OCI-LY7 (cell line): ENCODE measurements at regions not wholly inside any gene's neighbourhood (a gene's known extent, or its start where the extent isn't known, plus 50 kb on each side); places are given as distances from the start of the nearest gene placed in this dataset.

ENCODE experiments used
- BruUV-seq: library from RNA; stranded (reverse); fragments of 400-500 nt; replicated peaks from 2 replicates; lab custom pipeline; 2021; lab: Mats Ljungman, UMichigan
- CTCF ChIA-PET: fragments of 300-600 bp; sonication (Branson Sonifier 250); formaldehyde crosslinking; loops from one replicate; lab custom pipeline; 2022; ENCODE audit warnings: antibody characterized with exemption; ENCODE audit not compliant: unreplicated experiment; lab: Charles Lee
- POLR2A ChIA-PET: fragments of 300-600 bp; sonication (Branson Sonifier 250); formaldehyde crosslinking; loops from one replicate; lab custom pipeline; 2022; ENCODE audit warnings: antibody characterized with exemption; lab: Charles Lee
- DNase-seq: peaks from one replicate; pipeline ENCODE4 v3.0.0-alpha.2; 2015; ENCODE audit warnings: low spot score
- H2AFZ ChIP-seq: fragments of 200-600 bp; sonication (generic), shearing (Covaris generic); 2 replicates; pipeline ENCODE4 v1.6.1; 2014; ENCODE audit warnings: mild to moderate bottlenecking, antibody characterized with exemption, low read length, moderate library complexity
- H3K27ac ChIP-seq: fragments of 200-600 bp; sonication (generic); 2 replicates; pipeline ENCODE4 v1.5.1; 2014; ENCODE audit warnings: mixed run types, low read depth, mild to moderate bottlenecking, moderate library complexity, low read length, inconsistent platforms; ENCODE audit not compliant: poor library complexity, severe bottlenecking
- H3K36me3 ChIP-seq: fragments of 200-600 bp; sonication (generic); 2 replicates; pipeline ENCODE4 v1.6.1; 2014; ENCODE audit warnings: mild to moderate bottlenecking, antibody characterized with exemption, low read length, moderate library complexity, mixed read lengths; ENCODE audit not compliant: insufficient read depth
- H3K4me1 ChIP-seq: fragments of 200-600 bp; sonication (generic); 2 replicates; pipeline ENCODE4 v1.5.1; 2014; ENCODE audit warnings: mild to moderate bottlenecking, low read length; ENCODE audit not compliant: insufficient read depth, poor library complexity, severe bottlenecking
- H3K4me2 ChIP-seq: fragments of 200-600 bp; sonication (generic); 2 replicates; pipeline ENCODE4 v1.6.1; 2014; ENCODE audit warnings: mild to moderate bottlenecking, low read length
- H3K4me3 ChIP-seq: fragments of 200-600 bp; sonication (generic); 2 replicates; pipeline ENCODE4 v1.5.1; 2014; ENCODE audit warnings: mild to moderate bottlenecking, low read depth, low read length; ENCODE audit not compliant: poor library complexity, severe bottlenecking
- H3K79me2 ChIP-seq: fragments of 200-600 bp; sonication (generic); 2 replicates; pipeline ENCODE4 v1.6.1; 2016; ENCODE audit warnings: low read depth, mild to moderate bottlenecking, low read length, moderate library complexity, mixed read lengths; ENCODE audit not compliant: insufficient read depth
- H3K9me2 ChIP-seq: fragments of 200-600 bp; sonication (generic); 2 replicates; pipeline ENCODE4 v1.6.1; 2016; ENCODE audit warnings: mild to moderate bottlenecking, low read length, mixed read lengths; ENCODE audit not compliant: insufficient read depth
- H3K9me3 ChIP-seq: fragments of 200-600 bp; sonication (generic); 2 replicates; pipeline ENCODE4 v1.6.1; 2014; ENCODE audit warnings: mild to moderate bottlenecking, mixed run types, low read length, mixed read lengths
- H4K20me1 ChIP-seq: fragments of 200-600 bp; sonication (generic); 2 replicates; pipeline ENCODE4 v1.6.1; 2014; ENCODE audit warnings: mild to moderate bottlenecking, antibody characterized with exemption, low read length, moderate library complexity, mixed read lengths; ENCODE audit not compliant: insufficient read depth
- EZH2phosphoT487 ChIP-seq: fragments of 200-600 bp; sonication (generic); IDR thresholded peaks from 2 replicates; pipeline ENCODE4 v1.6.1; 2018; ENCODE audit warnings: low read depth, borderline replicate concordance, mild to moderate bottlenecking, mixed run types, antibody characterized with exemption, low read length, moderate library complexity, mixed read lengths
- intact Hi-C: fragments of 100-400 bp; cut with micrococcal nuclease; formaldehyde crosslinking; loops from one replicate; pipeline ENCODE4 v1.10.0; 2022; ENCODE audit not compliant: unreplicated experiment
- TF ChIP-seq, protein P1 (sequence below): fragments of 200-600 bp; sonication (generic); conservative IDR thresholded peaks from 2 replicates; pipeline ENCODE4 v1.5.1; 2014; ENCODE audit warnings: mild to moderate bottlenecking, antibody characterized with exemption, low read length, moderate library complexity, mixed read lengths

DNA sequence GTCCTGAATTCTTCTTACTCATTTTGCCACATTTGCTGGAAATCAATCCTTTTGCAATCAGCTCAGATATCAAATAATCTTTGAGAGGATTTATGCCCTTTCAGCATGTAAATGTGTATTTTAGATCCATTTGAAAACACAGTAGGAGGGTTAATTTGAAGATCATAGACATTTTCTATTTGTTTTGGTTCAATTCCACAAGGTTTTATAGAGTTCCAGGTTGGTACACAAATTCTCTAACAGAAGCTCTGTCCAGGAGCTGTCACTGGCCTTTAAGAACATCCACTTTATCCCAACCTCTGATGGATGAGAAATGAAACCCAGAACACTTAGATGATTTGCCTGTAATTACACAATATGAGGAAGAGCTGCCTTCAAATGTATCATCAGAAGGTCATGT lies 157.3 kb upstream of the CHAC2 start:
- Histone ChIP-seq H3K27ac (no peak overlapping the region), H3K4me1 (no peaks in the 10 kb centered on the region), H3K4me2 (no peak overlapping the region), H3K9me2 (no peaks in the 10 kb centered on the region), H2AFZ (no peak overlapping the region), H3K79me2 (no peaks in the 10 kb centered on the region), H3K36me3 (no peaks in the 10 kb centered on the region), H3K4me3 (no peak overlapping the region), H4K20me1 (no peaks in the 10 kb centered on the region), H3K9me3 (no peaks in the 10 kb centered on the region)
- ChIA-PET CTCF (no interaction called here), POLR2A (no interaction called here)
- DNase-seq, result no peak
- BruUV-seq, result no TSS peak
- intact Hi-C loops, result no loop called here
- no peak for TF ChIP-seq EZH2phosphoT487
- TF ChIP-seq, protein P1, sequence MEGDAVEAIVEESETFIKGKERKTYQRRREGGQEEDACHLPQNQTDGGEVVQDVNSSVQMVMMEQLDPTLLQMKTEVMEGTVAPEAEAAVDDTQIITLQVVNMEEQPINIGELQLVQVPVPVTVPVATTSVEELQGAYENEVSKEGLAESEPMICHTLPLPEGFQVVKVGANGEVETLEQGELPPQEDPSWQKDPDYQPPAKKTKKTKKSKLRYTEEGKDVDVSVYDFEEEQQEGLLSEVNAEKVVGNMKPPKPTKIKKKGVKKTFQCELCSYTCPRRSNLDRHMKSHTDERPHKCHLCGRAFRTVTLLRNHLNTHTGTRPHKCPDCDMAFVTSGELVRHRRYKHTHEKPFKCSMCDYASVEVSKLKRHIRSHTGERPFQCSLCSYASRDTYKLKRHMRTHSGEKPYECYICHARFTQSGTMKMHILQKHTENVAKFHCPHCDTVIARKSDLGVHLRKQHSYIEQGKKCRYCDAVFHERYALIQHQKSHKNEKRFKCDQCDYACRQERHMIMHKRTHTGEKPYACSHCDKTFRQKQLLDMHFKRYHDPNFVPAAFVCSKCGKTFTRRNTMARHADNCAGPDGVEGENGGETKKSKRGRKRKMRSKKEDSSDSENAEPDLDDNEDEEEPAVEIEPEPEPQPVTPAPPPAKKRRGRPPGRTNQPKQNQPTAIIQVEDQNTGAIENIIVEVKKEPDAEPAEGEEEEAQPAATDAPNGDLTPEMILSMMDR, result no peak

DNA sequence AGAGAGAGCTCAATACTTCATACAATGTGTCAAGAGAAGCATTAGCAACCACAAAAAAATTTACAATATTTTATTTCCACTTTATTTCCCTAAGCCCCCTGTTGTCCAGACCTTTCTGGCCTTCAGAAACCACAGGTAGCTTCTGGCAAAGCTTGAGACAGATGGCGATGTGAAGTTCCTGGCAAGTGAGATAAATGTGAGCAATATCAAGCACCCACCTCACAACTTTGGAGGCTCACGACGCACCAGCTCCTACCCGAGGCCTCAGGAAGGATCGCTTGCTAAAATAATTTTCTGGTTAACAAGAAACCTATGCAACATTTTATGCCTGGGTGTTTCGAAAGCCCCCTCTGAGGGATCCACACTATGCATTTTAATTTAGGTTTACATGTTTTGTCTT lies 158.1 kb upstream of the CHAC2 start:
- no peak for DNase-seq
- Histone ChIP-seq H2AFZ (no peak overlapping the region), H3K36me3 (no peaks in the 10 kb centered on the region), H3K9me2 (no peaks in the 10 kb centered on the region), H3K27ac (no peak overlapping the region), H3K4me1 (no peaks in the 10 kb centered on the region), H3K4me2 (no peak overlapping the region), H3K4me3 (no peak overlapping the region), H3K79me2 (no peaks in the 10 kb centered on the region), H4K20me1 (no peaks in the 10 kb centered on the region), H3K9me3 (no peaks in the 10 kb centered on the region)
- no TSS peak for BruUV-seq
- CTCF ChIA-PET, result no interaction called here
- intact Hi-C loops, result no loop called here
- POLR2A ChIA-PET, result interaction anchor here (0.6 kb wide), 1 partner anchor 18 kb away, joined by 3 read pairs; no protein-coding TSS in a partner anchor
- TF ChIP-seq, protein P1, result no peak
- TF ChIP-seq EZH2phosphoT487, result no peak

DNA sequence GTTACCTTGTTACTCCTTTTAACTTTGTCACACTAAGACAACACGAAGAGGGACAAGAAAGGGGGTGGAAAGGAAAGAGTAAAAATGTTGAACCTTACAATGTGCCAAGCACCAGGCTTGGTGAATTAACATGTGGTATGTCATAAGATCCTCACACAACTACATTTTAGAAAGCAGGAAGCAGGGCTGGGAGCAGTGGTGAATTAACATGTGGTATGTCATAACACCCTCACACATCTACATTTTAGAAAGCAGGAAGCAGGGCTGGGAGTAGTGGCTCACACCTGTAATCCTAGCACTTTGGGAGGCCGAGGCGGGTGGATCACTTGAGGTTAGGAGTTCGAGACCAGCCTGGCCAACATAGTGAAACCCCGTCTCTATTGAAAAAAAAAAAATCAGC lies 159.3 kb upstream of the CHAC2 start:
- H3K4me1 ChIP-seq, result no peaks in the 10 kb centered on the region
- intact Hi-C loops, result no loop called here
- no peaks in the 10 kb centered on the region for H3K79me2 ChIP-seq
- no peaks in the 10 kb centered on the region for H3K36me3 ChIP-seq
- no TSS peak for BruUV-seq
- H3K4me3 ChIP-seq, result no peak overlapping the region
- no peak overlapping the region for H2AFZ ChIP-seq
- no peak for DNase-seq
- no peaks in the 10 kb centered on the region for H3K9me2 ChIP-seq
- H3K4me2 ChIP-seq, result no peak overlapping the region
- H3K27ac ChIP-seq, result no peak overlapping the region
- ChIA-PET CTCF (no interaction called here), POLR2A (no interaction called here)
- TF ChIP-seq, protein P1, result no peak
- no peak for TF ChIP-seq EZH2phosphoT487
- H4K20me1 ChIP-seq, result no peaks in the 10 kb centered on the region
- no peaks in the 10 kb centered on the region for H3K9me3 ChIP-seq
